ENCODE measurements at regions not wholly inside any gene's neighbourhood (a gene's known extent, or its start where the extent isn't known, plus 50 kb on each side); places are given as distances from the start of the nearest gene placed in this dataset.

- TF ChIP-seq, protein P1, sequence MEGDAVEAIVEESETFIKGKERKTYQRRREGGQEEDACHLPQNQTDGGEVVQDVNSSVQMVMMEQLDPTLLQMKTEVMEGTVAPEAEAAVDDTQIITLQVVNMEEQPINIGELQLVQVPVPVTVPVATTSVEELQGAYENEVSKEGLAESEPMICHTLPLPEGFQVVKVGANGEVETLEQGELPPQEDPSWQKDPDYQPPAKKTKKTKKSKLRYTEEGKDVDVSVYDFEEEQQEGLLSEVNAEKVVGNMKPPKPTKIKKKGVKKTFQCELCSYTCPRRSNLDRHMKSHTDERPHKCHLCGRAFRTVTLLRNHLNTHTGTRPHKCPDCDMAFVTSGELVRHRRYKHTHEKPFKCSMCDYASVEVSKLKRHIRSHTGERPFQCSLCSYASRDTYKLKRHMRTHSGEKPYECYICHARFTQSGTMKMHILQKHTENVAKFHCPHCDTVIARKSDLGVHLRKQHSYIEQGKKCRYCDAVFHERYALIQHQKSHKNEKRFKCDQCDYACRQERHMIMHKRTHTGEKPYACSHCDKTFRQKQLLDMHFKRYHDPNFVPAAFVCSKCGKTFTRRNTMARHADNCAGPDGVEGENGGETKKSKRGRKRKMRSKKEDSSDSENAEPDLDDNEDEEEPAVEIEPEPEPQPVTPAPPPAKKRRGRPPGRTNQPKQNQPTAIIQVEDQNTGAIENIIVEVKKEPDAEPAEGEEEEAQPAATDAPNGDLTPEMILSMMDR (IDR thresholded peaks at IDR 0.05) = no peak
- TF ChIP-seq MAX (IDR thresholded peaks at IDR 0.05) (no peak), FOXS1 (CRISPR knock-in tag; IDR thresholded peaks at IDR 0.05) (no peak), POLR2A (IDR thresholded peaks at IDR 0.05; ENCODE audit: low read length) (no peak), ZFP36 (IDR thresholded peaks at IDR 0.05; ENCODE audit: borderline replicate concordance, partially characterized antibody) (no peak), CEBPB (IDR thresholded peaks at IDR 0.05) (no peak), USF2 (IDR thresholded peaks at IDR 0.05) (no peak), EP300 (IDR thresholded peaks at IDR 0.05) (no peak), JUNB (IDR thresholded peaks at IDR 0.05) (no peak), JUN (IDR thresholded peaks at IDR 0.05) (no peak), RAD21 (conservative IDR thresholded peaks at IDR 0.05 in 1 of 2, IDR thresholded peaks at IDR 0.05 in 1 of 2) (no peak)
- TF ChIP-seq, protein P2, sequence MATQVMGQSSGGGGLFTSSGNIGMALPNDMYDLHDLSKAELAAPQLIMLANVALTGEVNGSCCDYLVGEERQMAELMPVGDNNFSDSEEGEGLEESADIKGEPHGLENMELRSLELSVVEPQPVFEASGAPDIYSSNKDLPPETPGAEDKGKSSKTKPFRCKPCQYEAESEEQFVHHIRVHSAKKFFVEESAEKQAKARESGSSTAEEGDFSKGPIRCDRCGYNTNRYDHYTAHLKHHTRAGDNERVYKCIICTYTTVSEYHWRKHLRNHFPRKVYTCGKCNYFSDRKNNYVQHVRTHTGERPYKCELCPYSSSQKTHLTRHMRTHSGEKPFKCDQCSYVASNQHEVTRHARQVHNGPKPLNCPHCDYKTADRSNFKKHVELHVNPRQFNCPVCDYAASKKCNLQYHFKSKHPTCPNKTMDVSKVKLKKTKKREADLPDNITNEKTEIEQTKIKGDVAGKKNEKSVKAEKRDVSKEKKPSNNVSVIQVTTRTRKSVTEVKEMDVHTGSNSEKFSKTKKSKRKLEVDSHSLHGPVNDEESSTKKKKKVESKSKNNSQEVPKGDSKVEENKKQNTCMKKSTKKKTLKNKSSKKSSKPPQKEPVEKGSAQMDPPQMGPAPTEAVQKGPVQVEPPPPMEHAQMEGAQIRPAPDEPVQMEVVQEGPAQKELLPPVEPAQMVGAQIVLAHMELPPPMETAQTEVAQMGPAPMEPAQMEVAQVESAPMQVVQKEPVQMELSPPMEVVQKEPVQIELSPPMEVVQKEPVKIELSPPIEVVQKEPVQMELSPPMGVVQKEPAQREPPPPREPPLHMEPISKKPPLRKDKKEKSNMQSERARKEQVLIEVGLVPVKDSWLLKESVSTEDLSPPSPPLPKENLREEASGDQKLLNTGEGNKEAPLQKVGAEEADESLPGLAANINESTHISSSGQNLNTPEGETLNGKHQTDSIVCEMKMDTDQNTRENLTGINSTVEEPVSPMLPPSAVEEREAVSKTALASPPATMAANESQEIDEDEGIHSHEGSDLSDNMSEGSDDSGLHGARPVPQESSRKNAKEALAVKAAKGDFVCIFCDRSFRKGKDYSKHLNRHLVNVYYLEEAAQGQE (IDR thresholded peaks at IDR 0.05) = no peak
These were observed 400.3 kb downstream of the ZSWIM6 start for GRCh38 chr5:61732369-61732768.
